ENCODE measurements at regions not wholly inside any gene's neighbourhood (a gene's known extent, or its start where the extent isn't known, plus 50 kb on each side); places are given as distances from the start of the nearest gene placed in this dataset.

GRCh38 chr21:32131164-32131563 is 147.7 kb downstream of the MIS18A start:
- no peak for TF ChIP-seq CTCF (IDR thresholded peaks at IDR 0.05)
- no peak for TF ChIP-seq POLR2A (IDR thresholded peaks at IDR 0.05)
